IMR-90 (cell line): ENCODE measurements at regions not wholly inside any gene's neighbourhood (a gene's known extent, or its start where the extent isn't known, plus 50 kb on each side); places are given as distances from the start of the nearest gene placed in this dataset.

Experiments
- BHLHE40 ChIP-seq: fragments of 150-350 bp; IDR thresholded peaks from 2 replicates; pipeline ENCODE4 v1.6.1; 2016; ENCODE audit warnings: mild to moderate bottlenecking, low read depth, low read length
- CHD1 ChIP-seq: IDR thresholded peaks from 2 replicates; pipeline ENCODE4 v1.6.1; 2012; ENCODE audit warnings: low read depth, low read length, improper control_type of control experiment
- CTCF ChIP-seq: conservative IDR thresholded peaks from 2 replicates; pipeline ENCODE4 v1.5.1; 2012; ENCODE audit warnings: mild to moderate bottlenecking, low read depth, low read length, improper control_type of control experiment
- ELK1 ChIP-seq: fragments of 150-350 bp; IDR thresholded peaks from 2 replicates; pipeline ENCODE4 v1.6.1; 2016; ENCODE audit warnings: low read depth, mild to moderate bottlenecking, low read length, moderate library complexity, borderline replicate concordance
- FOS ChIP-seq: fragments of 150-350 bp; IDR thresholded peaks from 2 replicates; pipeline ENCODE4 v1.6.1; 2016; ENCODE audit warnings: low read depth, low read length
- MAFK ChIP-seq: IDR thresholded peaks from 2 replicates; pipeline ENCODE4 v1.6.1; 2012; ENCODE audit warnings: low read depth, low read length, improper control_type of control experiment
- MAZ ChIP-seq: IDR thresholded peaks from 2 replicates; pipeline ENCODE4 v1.6.1; 2012; ENCODE audit warnings: low read depth, mild to moderate bottlenecking, low read length, improper control_type of control experiment, moderate library complexity, borderline replicate concordance
- MXI1 ChIP-seq: IDR thresholded peaks from 2 replicates; pipeline ENCODE4 v1.6.1; 2012; ENCODE audit warnings: low read depth, mild to moderate bottlenecking, low read length, moderate library complexity, borderline replicate concordance
- POLR2A ChIP-seq: IDR thresholded peaks from 2 replicates; pipeline ENCODE4 v1.6.1; 2012; ENCODE audit warnings: mild to moderate bottlenecking, low read depth, low read length
- RAD21 ChIP-seq: IDR thresholded peaks from 2 replicates; pipeline ENCODE4 v1.6.1; 2012; ENCODE audit warnings: low read length, improper control_type of control experiment
- SMC3 ChIP-seq: fragments of 150-350 bp; IDR thresholded peaks from 2 replicates; pipeline ENCODE4 v1.6.1; 2016; ENCODE audit warnings: low read depth, mild to moderate bottlenecking, antibody characterized with exemption, low read length, moderate library complexity

- TF ChIP-seq CTCF, result no peak
- no peak for TF ChIP-seq POLR2A
- no peak for TF ChIP-seq MXI1
- TF ChIP-seq MAFK, result peak; percentile 96
- TF ChIP-seq FOS, result no peak
- no peak for TF ChIP-seq ELK1
- no peak for TF ChIP-seq MAZ
- no peak for TF ChIP-seq BHLHE40
- TF ChIP-seq RAD21, result no peak
- no peak for TF ChIP-seq SMC3
- no peak for TF ChIP-seq CHD1
Observed at GRCh38 chr4:127357765-127358164, 275.0 kb upstream of the INTU start.
